ENCODE measurements at regions not wholly inside any gene's neighbourhood (a gene's known extent, or its start where the extent isn't known, plus 50 kb on each side); places are given as distances from the start of the nearest gene placed in this dataset.

- TF ChIP-seq CTCF (IDR thresholded peaks at IDR 0.05; ENCODE audit: insufficient read depth, low read length), result no peak
- TF ChIP-seq GABPA (IDR thresholded peaks at IDR 0.05; ENCODE audit: low read depth), result no peak
- no peak for TF ChIP-seq POLR2AphosphoS5 (IDR thresholded peaks at IDR 0.05; ENCODE audit: low read depth)
- no peak for TF ChIP-seq REST (IDR thresholded peaks at IDR 0.05; ENCODE audit: insufficient replicate concordance, low read depth)
- TF ChIP-seq SPI1 (IDR thresholded peaks at IDR 0.05; ENCODE audit: borderline replicate concordance, low read depth), result no peak
Observed at GRCh38 chr9:134522976-134523375, 118.6 kb upstream of the COL5A1 start.

Data from HL-60 (cell line).